WI38 (cell line): ENCODE measurements at regions not wholly inside any gene's neighbourhood (a gene's known extent, or its start where the extent isn't known, plus 50 kb on each side); places are given as distances from the start of the nearest gene placed in this dataset.

ENCODE experiments used
- H3K4me3 ChIP-seq: 2 replicates; pipeline ENCODE4 v1.5.1; 2011; ENCODE audit warnings: low read depth, mild to moderate bottlenecking, control low read depth, low read length
- TF ChIP-seq, protein P1 (sequence below): IDR thresholded peaks from 2 replicates; pipeline ENCODE4 v1.5.1; 2012; ENCODE audit warnings: low read depth, mild to moderate bottlenecking, control low read depth, low read length

DNA sequence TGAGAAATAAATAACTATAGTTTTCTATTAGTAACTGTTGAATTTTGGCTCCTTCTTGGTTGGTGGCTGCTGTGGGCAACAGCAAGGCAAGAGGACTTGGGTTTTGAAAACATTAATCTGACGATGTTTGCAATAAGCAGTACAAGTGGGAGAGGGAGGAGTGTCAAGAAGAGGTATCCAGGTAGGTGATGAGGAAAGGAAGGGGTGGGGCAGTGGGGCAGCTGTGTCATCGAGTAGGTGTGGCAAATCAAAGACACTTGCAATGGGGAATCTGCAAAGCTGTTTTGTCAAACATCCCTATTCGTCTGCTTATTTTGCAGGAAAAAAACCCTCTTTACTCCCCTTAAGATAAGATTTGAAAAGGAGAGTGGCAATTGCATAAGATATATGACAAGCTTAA is 171.9 kb upstream of the MAP3K7 start:
- TF ChIP-seq, protein P1, sequence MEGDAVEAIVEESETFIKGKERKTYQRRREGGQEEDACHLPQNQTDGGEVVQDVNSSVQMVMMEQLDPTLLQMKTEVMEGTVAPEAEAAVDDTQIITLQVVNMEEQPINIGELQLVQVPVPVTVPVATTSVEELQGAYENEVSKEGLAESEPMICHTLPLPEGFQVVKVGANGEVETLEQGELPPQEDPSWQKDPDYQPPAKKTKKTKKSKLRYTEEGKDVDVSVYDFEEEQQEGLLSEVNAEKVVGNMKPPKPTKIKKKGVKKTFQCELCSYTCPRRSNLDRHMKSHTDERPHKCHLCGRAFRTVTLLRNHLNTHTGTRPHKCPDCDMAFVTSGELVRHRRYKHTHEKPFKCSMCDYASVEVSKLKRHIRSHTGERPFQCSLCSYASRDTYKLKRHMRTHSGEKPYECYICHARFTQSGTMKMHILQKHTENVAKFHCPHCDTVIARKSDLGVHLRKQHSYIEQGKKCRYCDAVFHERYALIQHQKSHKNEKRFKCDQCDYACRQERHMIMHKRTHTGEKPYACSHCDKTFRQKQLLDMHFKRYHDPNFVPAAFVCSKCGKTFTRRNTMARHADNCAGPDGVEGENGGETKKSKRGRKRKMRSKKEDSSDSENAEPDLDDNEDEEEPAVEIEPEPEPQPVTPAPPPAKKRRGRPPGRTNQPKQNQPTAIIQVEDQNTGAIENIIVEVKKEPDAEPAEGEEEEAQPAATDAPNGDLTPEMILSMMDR: no peak
- H3K4me3 ChIP-seq: no peak overlapping the region

DNA sequence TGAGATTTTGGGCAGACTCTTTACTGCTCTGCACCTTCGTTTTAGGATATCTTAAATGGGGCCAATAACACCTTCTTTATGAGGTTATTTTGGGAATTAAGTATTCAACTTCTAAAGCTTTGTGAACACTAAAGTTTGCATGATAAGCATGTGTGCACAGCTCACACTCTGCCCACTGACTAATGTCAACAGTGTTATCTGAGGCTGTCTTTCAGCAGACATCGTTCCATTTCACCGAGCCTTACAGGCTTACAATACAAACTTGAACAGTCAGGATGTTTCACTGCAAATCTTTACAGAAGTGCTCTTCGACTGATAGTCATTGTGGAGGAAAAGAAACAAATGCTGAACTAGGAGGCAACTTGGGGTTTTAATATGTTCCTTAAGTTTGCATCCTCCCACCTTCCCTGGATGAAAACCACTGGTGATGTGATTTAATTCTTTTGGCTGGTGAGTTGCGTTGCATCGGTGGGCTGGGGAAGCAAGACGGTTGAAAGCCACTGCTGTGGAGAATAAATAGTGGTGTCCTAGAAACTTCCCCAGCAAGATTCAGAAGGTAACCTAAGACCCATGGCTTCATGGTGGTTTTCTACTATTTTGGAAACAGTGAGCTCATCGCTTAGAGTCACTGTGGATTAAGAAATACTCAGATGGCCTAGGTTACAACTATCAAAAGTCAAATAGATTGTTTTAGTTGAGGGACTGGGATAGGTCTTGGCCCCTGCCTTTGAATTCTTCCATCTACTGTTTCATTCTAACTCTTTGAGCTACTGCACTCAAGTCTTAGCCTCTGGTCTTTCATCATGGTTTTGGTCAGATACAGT is 167.2 kb upstream of the MAP3K7 start:
- no peak overlapping the region for H3K4me3 ChIP-seq
- TF ChIP-seq, protein P1: no peak

- H3K4me3 ChIP-seq: no peak overlapping the region
- TF ChIP-seq, protein P1: no peak
Measured at GRCh38 chr6:90739802-90740201, 152.9 kb upstream of the MAP3K7 start.

- no peak overlapping the region for H3K4me3 ChIP-seq
- TF ChIP-seq, protein P1: no peak
Measured at GRCh38 chr6:90739339-90739738, 152.5 kb upstream of the MAP3K7 start.

GRCh38 chr6:90730151-90730673 is 143.3 kb upstream of the MAP3K7 start:
- no peak overlapping the region for H3K4me3 ChIP-seq
- TF ChIP-seq, protein P1: no peak

GRCh38 chr6:90729057-90729456 is 142.2 kb upstream of the MAP3K7 start:
- H3K4me3 ChIP-seq: no peak overlapping the region
- TF ChIP-seq, protein P1: no peak

DNA sequence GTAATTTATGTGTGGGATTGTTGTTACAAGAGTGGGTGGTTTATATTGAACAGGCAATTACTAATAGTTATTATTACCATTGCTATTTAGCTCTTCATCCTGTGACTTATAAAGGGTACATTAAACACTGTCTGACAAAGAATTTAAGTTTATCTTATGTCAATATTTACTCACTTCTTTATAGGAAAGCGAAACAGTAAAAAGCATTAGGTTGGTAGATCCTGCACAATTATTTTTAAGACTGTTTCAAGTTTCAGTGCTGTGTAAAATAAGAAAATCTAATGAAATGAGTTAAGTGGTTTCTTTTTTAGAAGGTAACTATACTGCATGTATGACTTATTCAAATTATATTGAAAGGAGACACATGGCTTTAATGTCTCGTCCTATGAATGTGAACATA is 135.8 kb upstream of the MAP3K7 start:
- TF ChIP-seq, protein P1: no peak
- H3K4me3 ChIP-seq: no peak overlapping the region
